PC-3 (cell line): ENCODE measurements at regions not wholly inside any gene's neighbourhood (a gene's known extent, or its start where the extent isn't known, plus 50 kb on each side); places are given as distances from the start of the nearest gene placed in this dataset.

Experiments used
- CTCF ChIP-seq: fragments of 300-600 bp; sonication (generic); conservative IDR thresholded peaks from 2 replicates; pipeline ENCODE4 v1.5.1; 2017; ENCODE audit warnings: antibody characterized with exemption, low read depth, mild to moderate bottlenecking, low read length
- EZH2 ChIP-seq: fragments of 300-600 bp; sonication (generic); IDR thresholded peaks from one replicate; pipeline ENCODE4 v1.6.1; 2017; ENCODE audit warnings: antibody characterized with exemption, mild to moderate bottlenecking, low read length; ENCODE audit not compliant: unreplicated experiment

DNA sequence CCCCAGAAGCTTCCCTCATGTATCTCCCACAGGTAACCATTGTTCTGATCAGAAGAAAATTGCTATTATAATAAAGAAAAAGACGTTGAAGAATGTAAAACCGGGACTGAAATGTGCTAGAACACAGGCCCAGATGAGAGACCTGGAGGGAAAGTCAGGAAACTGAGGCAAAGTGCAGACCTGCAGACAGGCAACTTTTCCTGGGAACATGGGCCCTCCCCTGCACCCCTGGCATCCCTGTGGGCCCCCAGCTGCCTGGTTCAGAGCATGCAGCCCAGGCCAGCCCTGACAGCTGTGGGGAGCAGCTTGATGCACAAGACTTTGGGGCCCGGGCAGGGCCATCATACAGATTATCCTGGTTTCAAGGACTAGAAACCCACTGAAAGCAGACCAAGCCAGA lies 212.2 kb downstream of the CDC5L start:
- no peak for TF ChIP-seq EZH2
- TF ChIP-seq CTCF = no peak
